IPS-NIHi7 (cell line): ENCODE measurements at regions not wholly inside any gene's neighbourhood (a gene's known extent, or its start where the extent isn't known, plus 50 kb on each side); places are given as distances from the start of the nearest gene placed in this dataset.
A peak's percentile ranks its signal among the peaks of the same experiment; 100 is the strongest.
"Not testable (repeated sequence)": the region's sequence is repeated elsewhere in the genome, so short reads cannot be mapped to it uniquely, and the experiment has no call there.

Experiments used
- DNase-seq: peaks from one replicate; pipeline ENCODE4 v3.0.0; 2012; ENCODE audit warnings: mixed read lengths; ENCODE audit errors: extremely low spot score

DNA sequence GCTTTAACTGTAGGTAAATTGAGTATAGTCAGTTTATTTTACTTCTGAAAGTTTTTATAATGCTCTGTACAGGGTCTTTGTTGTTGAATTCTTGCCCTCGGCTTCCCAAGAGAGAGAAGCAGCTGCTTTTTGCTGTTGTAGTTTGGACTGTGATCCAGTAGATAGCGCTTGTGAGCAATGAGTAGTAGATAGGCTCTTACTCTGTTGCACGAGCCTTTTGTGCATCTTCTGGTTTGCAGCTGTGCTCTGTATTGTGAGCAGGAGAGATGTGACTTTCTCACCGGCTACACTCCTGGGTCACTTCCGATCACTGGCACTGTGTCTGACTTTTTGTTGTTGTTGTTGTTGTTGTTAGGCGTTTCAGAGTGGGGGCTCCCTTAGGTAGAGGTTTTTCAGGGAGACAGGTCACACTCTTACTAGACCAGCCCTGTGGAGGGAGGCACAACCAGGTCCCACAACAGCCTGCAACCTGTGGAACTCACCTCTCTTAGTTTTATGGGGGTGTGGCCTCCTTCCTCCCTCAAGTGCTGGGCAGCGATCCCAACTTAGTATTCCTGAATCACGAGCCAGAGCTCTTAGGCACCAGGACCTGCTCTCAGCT lies 822.1 kb upstream of the GALNTL6 start:
- DNase-seq: peak; percentile 66

DNA sequence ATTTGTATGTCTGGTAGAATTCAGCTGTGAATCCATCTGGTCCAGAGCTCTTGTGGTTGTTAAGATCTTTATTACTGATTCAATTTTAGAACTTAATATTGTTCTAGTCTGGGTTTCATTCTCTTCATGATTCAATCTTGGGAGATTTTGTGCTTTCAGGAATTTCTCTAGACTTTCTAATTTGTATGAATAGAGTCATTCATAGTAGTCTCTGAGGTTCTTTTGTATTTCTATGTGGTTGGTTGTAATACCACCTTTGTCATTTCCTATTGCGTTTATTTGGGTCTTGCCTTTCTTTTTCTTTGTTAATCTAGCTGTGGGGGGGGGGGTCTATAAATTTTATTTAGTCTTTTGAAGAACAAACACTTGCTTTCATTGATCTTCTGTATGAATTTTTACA lies 824.8 kb upstream of the GALNTL6 start:
- DNase-seq: no peak

DNA sequence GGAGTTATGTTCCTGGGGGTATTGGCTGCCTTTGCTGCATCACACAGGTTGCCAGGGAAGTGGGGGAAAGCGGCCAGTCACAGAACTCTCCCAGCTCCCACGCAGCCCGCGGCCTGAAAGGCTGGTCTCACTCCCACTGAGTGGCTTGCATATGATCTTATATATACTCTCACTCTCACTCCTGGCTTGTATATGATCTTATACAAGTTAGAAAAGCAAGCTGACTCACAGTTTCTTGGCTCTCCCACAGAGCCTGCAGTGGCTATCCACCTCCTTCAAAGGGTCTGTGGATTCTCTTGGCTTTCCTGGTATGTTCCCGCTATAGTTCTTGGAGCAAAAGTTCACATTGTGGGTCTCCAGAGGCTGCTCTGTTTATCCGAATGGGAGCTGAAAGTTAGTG lies 833.5 kb upstream of the GALNTL6 start:
- peak; percentile 8 for DNase-seq

GRCh38 chr4:170978990-170979389 lies 834.2 kb upstream of the GALNTL6 start:
- no peak for DNase-seq

- DNase-seq: no peak
Measured at GRCh38 chr4:170949084-170949483, 859.3 kb upstream of the AADAT start.

GRCh38 chr4:170940043-170940724 lies 850.4 kb upstream of the AADAT start:
- no peak for DNase-seq

GRCh38 chr4:170938588-170938987 lies 848.8 kb upstream of the AADAT start:
- no peak for DNase-seq

DNA sequence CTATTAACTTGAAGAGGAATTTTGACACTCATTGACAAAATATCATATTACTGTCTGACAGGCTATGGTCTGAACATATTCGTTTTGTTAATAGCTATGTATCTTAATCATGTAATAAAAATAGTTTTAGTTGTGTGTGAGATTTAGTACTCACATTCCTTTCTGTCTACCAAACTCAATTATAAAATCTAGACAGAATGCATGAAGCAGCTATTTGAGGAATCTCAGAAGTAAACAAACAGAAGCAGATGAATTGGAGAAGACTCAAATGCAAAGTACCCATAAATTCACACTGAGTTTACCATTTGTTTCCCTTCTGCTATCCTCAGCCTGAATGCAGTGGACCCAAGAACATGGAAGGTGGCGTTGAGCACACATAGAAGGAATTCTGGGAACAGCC lies 841.6 kb upstream of the AADAT start:
- DNase-seq: no peak

DNA sequence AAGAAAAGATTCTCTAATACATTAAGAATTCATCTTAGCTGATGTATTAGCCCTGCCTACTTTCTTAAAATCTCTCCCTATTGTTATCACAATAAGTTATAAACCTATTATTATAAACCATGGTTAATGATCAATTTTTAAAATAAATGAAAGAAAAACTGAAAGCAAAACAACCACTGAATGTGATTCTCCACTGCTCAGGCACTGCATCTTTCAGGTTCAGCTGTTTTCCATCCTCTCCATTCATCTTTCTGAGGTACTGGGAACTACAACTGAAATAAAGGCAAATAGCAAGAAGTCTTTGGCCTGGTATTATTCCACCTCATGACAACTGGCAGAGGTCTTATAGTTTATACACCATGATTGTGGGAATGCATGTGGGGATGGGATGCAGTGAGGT lies 798.9 kb upstream of the AADAT start:
- DNase-seq: no peak

DNA sequence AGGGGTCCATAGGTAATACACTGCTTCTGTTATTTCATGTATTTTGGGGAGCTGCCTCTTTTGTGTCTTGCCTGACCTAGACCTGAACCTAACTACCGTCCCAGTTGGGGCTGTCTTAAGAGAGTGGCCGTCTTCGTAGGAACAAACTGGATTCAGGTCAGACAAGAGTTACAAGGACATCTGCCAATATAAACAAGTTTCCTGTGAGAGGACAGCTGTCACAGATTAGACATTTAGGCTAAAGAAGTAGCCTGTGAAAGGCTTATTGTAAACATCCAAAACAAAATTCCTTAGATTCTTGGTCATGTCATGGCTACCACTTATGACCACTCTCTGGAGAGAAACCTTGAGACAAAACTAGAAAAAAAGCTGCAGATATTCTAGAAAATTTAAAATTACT lies 797.6 kb upstream of the AADAT start:
- DNase-seq: no peak

GRCh38 chr4:170884969-170885570 lies 795.3 kb upstream of the AADAT start:
- no peak for DNase-seq

- DNase-seq: not testable (repeated sequence)
Measured at GRCh38 chr4:170881646-170882045, 791.9 kb upstream of the AADAT start.

DNA sequence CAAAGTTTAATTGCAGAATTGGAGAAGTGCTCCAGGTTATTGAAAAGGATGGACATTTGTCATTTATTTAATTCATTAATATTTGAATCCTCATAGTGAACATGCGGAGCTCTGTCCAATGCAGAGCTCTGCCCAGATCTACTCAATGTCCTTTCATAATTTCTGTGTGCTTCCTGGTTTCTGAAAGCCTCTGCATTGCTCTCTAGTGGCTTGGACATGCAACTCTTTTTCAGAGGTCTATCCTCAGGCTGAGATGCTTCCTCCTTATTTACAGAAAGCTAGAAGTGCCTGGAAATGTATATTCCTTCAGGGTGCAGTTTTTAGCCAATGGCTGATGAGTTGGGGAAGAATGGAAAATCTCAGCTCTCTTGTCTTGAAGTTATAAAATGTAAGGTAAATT lies 786.1 kb upstream of the AADAT start:
- peak; percentile 10 for DNase-seq

GRCh38 chr4:170872794-170873193 lies 783.0 kb upstream of the AADAT start:
- no peak for DNase-seq

DNA sequence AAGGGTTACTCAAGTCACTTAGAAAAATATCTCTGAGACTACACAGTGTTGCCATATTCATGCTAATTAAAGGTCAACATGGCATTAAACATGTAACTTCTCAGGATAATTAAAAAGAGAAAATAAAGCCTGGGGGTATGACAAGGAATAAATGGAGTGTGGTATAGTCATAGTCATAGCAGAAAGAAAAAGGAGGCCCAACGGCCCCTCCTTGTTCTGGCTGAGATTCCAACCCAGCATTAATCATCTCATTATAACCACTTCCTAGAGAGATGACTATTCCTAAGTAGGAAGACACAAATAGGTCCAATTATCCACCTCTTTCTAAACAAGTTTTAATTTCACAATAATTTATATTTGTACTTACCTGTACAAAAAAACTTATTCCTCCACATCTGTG lies 778.4 kb upstream of the AADAT start:
- DNase-seq: no peak

DNA sequence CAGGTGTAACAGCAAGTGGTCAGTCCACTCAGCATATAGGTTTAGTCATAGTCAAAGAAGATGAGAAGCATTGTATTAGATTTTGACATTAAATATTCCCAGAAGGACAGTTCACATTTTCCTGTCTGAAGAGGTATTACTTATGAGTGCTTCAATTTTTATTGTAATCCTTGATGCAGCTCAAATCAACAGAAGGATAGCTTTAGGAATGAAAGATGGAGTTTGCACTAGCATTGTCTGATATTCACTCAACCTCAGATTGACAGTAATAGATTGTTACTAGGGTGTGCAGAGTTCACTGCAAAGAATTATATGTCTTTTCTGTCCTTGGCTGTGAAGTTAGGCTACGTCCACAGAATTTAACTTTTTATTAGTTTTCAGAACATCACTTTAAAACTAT lies 764.3 kb upstream of the AADAT start:
- no peak for DNase-seq

DNA sequence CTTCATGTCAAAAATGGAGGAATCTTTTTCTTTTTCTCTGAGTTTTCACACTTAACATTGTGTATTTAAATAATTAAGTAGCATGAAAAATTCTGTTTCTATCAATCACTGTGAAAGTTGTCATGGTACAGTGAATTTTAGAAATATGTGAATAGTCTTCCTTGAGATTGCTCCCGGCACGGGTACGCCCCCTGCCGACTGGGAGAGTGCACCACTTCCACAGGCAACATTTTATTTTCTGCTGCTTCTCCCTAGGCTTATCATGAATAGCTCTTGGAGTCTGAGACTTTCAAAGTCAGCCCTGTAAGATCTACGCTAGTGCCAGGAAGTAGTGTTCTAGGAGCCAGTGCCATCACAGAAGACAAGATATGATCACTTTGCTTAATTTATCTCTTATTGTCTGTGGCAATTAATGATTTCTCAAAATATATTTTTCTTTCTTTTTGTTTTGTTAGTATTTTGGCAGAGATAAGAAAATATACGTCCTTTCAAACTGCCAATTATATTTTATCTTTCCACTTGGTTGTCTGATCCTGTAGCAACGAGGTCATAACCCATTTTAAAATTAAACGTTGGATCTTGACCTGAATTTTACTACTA lies 763.8 kb upstream of the AADAT start:
- DNase-seq: peak; percentile 68

- no peak for DNase-seq
Measured at GRCh38 chr4:170849969-170850368, 760.2 kb upstream of the AADAT start.

- no peak for DNase-seq
Measured at GRCh38 chr4:170827562-170828274, 738.0 kb upstream of the AADAT start.

DNA sequence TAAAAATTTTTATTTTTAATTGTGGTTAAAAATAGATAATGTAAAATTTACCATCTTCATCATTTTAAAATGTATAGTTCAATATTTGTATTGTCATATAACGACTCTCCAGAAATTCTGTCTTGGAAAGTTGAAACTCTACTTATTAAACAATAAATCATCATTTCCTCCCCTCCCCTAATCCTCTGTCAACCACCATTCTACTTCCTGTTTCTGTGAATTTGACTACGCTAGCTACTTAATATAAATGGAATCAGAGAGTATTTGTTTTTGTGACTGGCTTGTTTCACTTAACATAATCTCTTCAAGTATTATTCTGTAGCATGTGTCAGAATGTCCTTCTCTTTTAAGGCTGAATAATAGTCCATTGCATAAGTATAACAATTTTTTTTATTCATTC lies 729.0 kb upstream of the AADAT start:
- no peak for DNase-seq

DNA sequence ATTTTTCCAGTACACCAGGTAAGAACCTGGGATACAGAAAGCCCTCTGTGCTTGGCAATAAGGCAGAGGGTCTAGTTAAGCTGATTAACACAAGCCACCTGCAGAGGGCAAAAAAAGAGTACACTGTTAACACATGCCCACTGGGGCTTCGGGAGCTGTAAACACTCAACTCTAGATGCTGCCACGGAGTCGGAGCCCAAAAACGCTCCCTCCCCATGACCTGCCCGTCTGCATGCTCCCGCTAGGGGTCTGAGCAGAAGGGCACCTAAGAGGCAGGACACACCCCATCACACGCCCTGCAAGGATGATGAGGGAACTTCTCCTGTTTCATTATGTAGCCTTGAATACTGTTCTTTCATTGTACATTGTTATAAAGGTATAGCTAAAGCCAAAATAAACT lies 715.6 kb upstream of the AADAT start:
- DNase-seq: peak; percentile 9

DNA sequence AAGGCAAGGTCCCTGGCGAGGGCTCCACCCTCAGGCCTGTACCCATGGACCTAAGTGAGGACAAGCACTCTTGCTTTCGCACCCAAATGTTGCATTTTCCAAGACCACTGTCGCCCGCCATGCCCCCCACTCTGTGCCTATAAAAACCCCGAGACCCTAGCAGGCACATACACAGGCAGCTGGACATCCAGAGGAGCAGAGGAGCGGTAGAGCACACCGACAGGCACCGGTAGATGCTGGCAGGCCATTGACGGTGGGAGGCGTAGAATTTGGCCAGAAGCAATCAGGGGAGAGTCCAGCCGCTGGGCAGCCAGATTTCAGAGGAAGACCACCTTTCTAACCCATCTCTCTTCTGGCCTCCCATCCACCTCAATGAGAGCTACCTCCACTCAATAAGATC lies 715.2 kb upstream of the AADAT start:
- no peak for DNase-seq
